Hematopoietic multipotent progenitor cell treated with erythropoietin and hydrocortisone succinate and interleukin-3 and kit ligand, for 4 days (in vitro differentiated cells): ENCODE measurements at regions not wholly inside any gene's neighbourhood (a gene's known extent, or its start where the extent isn't known, plus 50 kb on each side); places are given as distances from the start of the nearest gene placed in this dataset.
"Not testable (repeated sequence)": the region's sequence is repeated elsewhere in the genome, so short reads cannot be mapped to it uniquely, and the experiment has no call there.

Source experiments
- DNase-seq: peaks from one replicate; pipeline ENCODE4 v3.0.0-alpha.2; 2015

GRCh38 chr4:10388146-10388545 is 69.1 kb downstream of the ZNF518B start:
- not testable (repeated sequence) for DNase-seq

GRCh38 chr4:10385994-10386394 is 71.2 kb downstream of the ZNF518B start:
- DNase-seq: peak; percentile 73

GRCh38 chr4:10384974-10385373 is 72.3 kb downstream of the ZNF518B start:
- no peak for DNase-seq

- no peak for DNase-seq
These were observed 73.8 kb downstream of the ZNF518B start for GRCh38 chr4:10383417-10383816.

- not testable (repeated sequence) for DNase-seq
These were observed 75.1 kb downstream of the ZNF518B start for GRCh38 chr4:10382171-10382570.

GRCh38 chr4:10381146-10381545 is 76.1 kb downstream of the ZNF518B start:
- DNase-seq: no peak

- DNase-seq: peak; percentile 23
These were observed 76.5 kb downstream of the ZNF518B start for GRCh38 chr4:10380735-10381134.

GRCh38 chr4:10371869-10372471 is 85.3 kb downstream of the ZNF518B start:
- peak; percentile 20 for DNase-seq

GRCh38 chr4:10371121-10371520 is 86.1 kb downstream of the ZNF518B start:
- DNase-seq: no peak

- no peak for DNase-seq
These were observed 87.7 kb downstream of the ZNF518B start for GRCh38 chr4:10369517-10369916.

- DNase-seq: no peak
These were observed 90.6 kb downstream of the ZNF518B start for GRCh38 chr4:10366628-10367027.

GRCh38 chr4:10364194-10364593 is 93.0 kb downstream of the ZNF518B start:
- DNase-seq: no peak

GRCh38 chr4:10354746-10355145 is 102.5 kb downstream of the ZNF518B start:
- DNase-seq: no peak

- DNase-seq: no peak
These were observed 103.0 kb downstream of the ZNF518B start for GRCh38 chr4:10354225-10354624.

- no peak for DNase-seq
These were observed 104.1 kb downstream of the ZNF518B start for GRCh38 chr4:10353110-10353509.

- no peak for DNase-seq
These were observed 109.0 kb downstream of the ZNF518B start for GRCh38 chr4:10348241-10348640.

- DNase-seq: no peak
These were observed 109.4 kb downstream of the ZNF518B start for GRCh38 chr4:10347815-10348214.

GRCh38 chr4:10347281-10347795 is 109.9 kb downstream of the ZNF518B start:
- DNase-seq: no peak

- no peak for DNase-seq
These were observed 111.2 kb downstream of the ZNF518B start for GRCh38 chr4:10346023-10346422.

- peak; percentile 15 for DNase-seq
These were observed 111.8 kb downstream of the ZNF518B start for GRCh38 chr4:10345381-10345784.

GRCh38 chr4:10344824-10345223 is 112.4 kb downstream of the ZNF518B start:
- DNase-seq: no peak

- no peak for DNase-seq
These were observed 113.6 kb downstream of the ZNF518B start for GRCh38 chr4:10343656-10344055.

GRCh38 chr4:10342866-10343265 is 114.4 kb downstream of the ZNF518B start:
- DNase-seq: no peak

- no peak for DNase-seq
These were observed 120.8 kb downstream of the ZNF518B start for GRCh38 chr4:10336471-10336870.

- no peak for DNase-seq
These were observed 122.2 kb downstream of the ZNF518B start for GRCh38 chr4:10335050-10335449.
